ENCODE measurements at regions not wholly inside any gene's neighbourhood (a gene's known extent, or its start where the extent isn't known, plus 50 kb on each side); places are given as distances from the start of the nearest gene placed in this dataset.

GRCh38 chr20:57890202-57890800 lies 180.5 kb upstream of the PMEPA1 start:
- DNase-seq = no peak

GRCh38 chr20:57888591-57888990 lies 178.8 kb upstream of the PMEPA1 start:
- no peak for DNase-seq

GRCh38 chr20:57884956-57885355 lies 175.1 kb upstream of the PMEPA1 start:
- DNase-seq = no peak

- no peak for DNase-seq
Measured at GRCh38 chr20:57883761-57884160, 173.9 kb upstream of the PMEPA1 start.

GRCh38 chr20:57883224-57883623 lies 173.4 kb upstream of the PMEPA1 start:
- DNase-seq = no peak

- no peak for DNase-seq
Measured at GRCh38 chr20:57882451-57883161, 172.8 kb upstream of the PMEPA1 start.

- DNase-seq = no peak
Measured at GRCh38 chr20:57881466-57882385, 171.9 kb upstream of the PMEPA1 start.

- DNase-seq = no peak
Measured at GRCh38 chr20:57880571-57880892, 170.7 kb upstream of the PMEPA1 start.

- no peak for DNase-seq
Measured at GRCh38 chr20:57879779-57880570, 170.2 kb upstream of the PMEPA1 start.

- no peak for DNase-seq
Measured at GRCh38 chr20:57879437-57879778, 169.6 kb upstream of the PMEPA1 start.

GRCh38 chr20:57878786-57879424 lies 169.1 kb upstream of the PMEPA1 start:
- no peak for DNase-seq

- DNase-seq = no peak
Measured at GRCh38 chr20:57877995-57878394, 168.2 kb upstream of the PMEPA1 start.

GRCh38 chr20:57877131-57877824 lies 167.5 kb upstream of the PMEPA1 start:
- DNase-seq = no peak

GRCh38 chr20:57876163-57876562 lies 166.3 kb upstream of the PMEPA1 start:
- DNase-seq = no peak

- DNase-seq = no peak
Measured at GRCh38 chr20:57874141-57874540, 164.3 kb upstream of the PMEPA1 start.

GRCh38 chr20:57872816-57873409 lies 163.1 kb upstream of the PMEPA1 start:
- DNase-seq = no peak

GRCh38 chr20:57871237-57871632 lies 161.4 kb upstream of the PMEPA1 start:
- no peak for DNase-seq

- no peak for DNase-seq
Measured at GRCh38 chr20:57870597-57871236, 160.9 kb upstream of the PMEPA1 start.

GRCh38 chr20:57869951-57870315 lies 160.1 kb upstream of the PMEPA1 start:
- no peak for DNase-seq

- DNase-seq = no peak
Measured at GRCh38 chr20:57869291-57869950, 159.6 kb upstream of the PMEPA1 start.

- DNase-seq = no peak
Measured at GRCh38 chr20:57868310-57868709, 158.5 kb upstream of the PMEPA1 start.

Data from SHP77 treated with DMSO at 0.1 percent for 48 hours (cell line).